Upper lobe of left lung (tissue), 6 donors: ENCODE measurements at regions not wholly inside any gene's neighbourhood (a gene's known extent, or its start where the extent isn't known, plus 50 kb on each side); places are given as distances from the start of the nearest gene placed in this dataset.

ENCODE experiments used
- ATAC-seq, 2 donors: fragments of 200-7000 bp; cut with Tn5 transposase; one replicate each; pipeline ENCODE4 v1.9.1; 2022; ENCODE audit warnings: mild to moderate bottlenecking in 2 of 2, moderate library complexity in 2 of 2; ENCODE audit not compliant: low FRiP score in 2 of 2
- DNase-seq, 2 donors: peaks; one replicate each; pipeline ENCODE4 v3.0.0-alpha.2; 2019 to 2020
- H3K27ac ChIP-seq, 4 donors: fragments of 200-600 bp; sonication (generic); one replicate each; pipeline ENCODE4 v1.5.1; 2016 to 2019
- H3K27me3 ChIP-seq, 4 donors: fragments of 200-600 bp; sonication (generic); one replicate each; pipeline ENCODE4 v1.5.1; 2017 to 2019
- H3K36me3 ChIP-seq, 4 donors: fragments of 200-600 bp; sonication (generic); one replicate each; pipeline ENCODE4 v1.5.1; 2016 to 2019
- H3K4me1 ChIP-seq, 4 donors: fragments of 200-600 bp; sonication (generic); one replicate each; pipeline ENCODE4 v1.5.1; 2018 to 2019
- H3K4me3 ChIP-seq, 4 donors: fragments of 200-600 bp; sonication (generic); one replicate each; pipeline ENCODE4 v1.5.1; 2017 to 2019; ENCODE audit warnings: mild to moderate bottlenecking in 2 of 4, moderate library complexity in 1 of 4
- H3K9me3 ChIP-seq, 4 donors: fragments of 200-600 bp; sonication (generic); one replicate each; pipeline ENCODE4 v1.5.1; 2018 to 2019
- CTCF ChIP-seq, 6 experiments: fragments of 450-650 bp in 4 of 6; fragments of 200-600 bp in 2 of 6; sonication (generic) in 2 of 6; IDR thresholded peaks; one replicate each; pipeline ENCODE4 v1.5.1; 2016 to 2019; ENCODE audit warnings: antibody characterized with exemption in 6 of 6
- EP300 ChIP-seq, 4 donors: sonication (generic); formaldehyde crosslinking; IDR thresholded peaks; one replicate each; pipeline ENCODE4 v1.5.1; 2017; ENCODE audit warnings: antibody characterized with exemption in 4 of 4, control low read depth in 2 of 4
- POLR2A ChIP-seq, 4 donors: fragments of 450-650 bp; IDR thresholded peaks; one replicate each; pipeline ENCODE4 v1.5.1; 2016 to 2017; ENCODE audit warnings: antibody characterized with exemption in 4 of 4, mild to moderate bottlenecking in 2 of 4
- POLR2AphosphoS5 ChIP-seq, 2 donors: sonication (generic); formaldehyde crosslinking; IDR thresholded peaks; one replicate each; pipeline ENCODE4 v1.5.1; 2017; ENCODE audit warnings: antibody characterized with exemption in 2 of 2
- WGBS, 2 donors: methylation state at CpG; one replicate each; pipeline ENCODE4 v1.1.5; 2017 to 2018; 5-methylcytosine and 5-hydroxymethylcytosine counted together
- donor health status: DM: no; HTN: no; CAD: no; lungs with moderate emphysema.
- donor health status: DM: no; HTN: yes; CAD: no; lungs with severe emphysema.

GRCh38 chr20:52731093-52731492 is 241.1 kb upstream of the TSHZ2 start:
- Histone ChIP-seq H3K27ac (no peak overlapping the region), H3K36me3 (no peaks in the 10 kb centered on the region), H3K9me3 (no peaks in the 10 kb centered on the region), H3K27me3 (no peaks in the 10 kb centered on the region), H3K4me3 (no peak overlapping the region), H3K4me1 (no peaks in the 10 kb centered on the region)
- TF ChIP-seq EP300 (IDR thresholded peaks at IDR 0.05) (no peak), CTCF (IDR thresholded peaks at IDR 0.05) (no peak), POLR2AphosphoS5 (IDR thresholded peaks at IDR 0.05) (no peak), POLR2A (IDR thresholded peaks at IDR 0.05) (no peak)
- DNase-seq (no peak), ATAC-seq (no peak)
- WGBS, 2 donors, result 33 to 42% methylated on average over 3 of the region's 3 CpGs

- 94% methylated on average over 22 to 24 of the region's 24 CpGs for WGBS, 2 donors
Observed at GRCh38 chr20:52727740-52728456, 244.3 kb upstream of the TSHZ2 start.

GRCh38 chr20:52724541-52724940 is 247.6 kb upstream of the TSHZ2 start:
- DNase-seq (no peak), ATAC-seq (no peak)
- WGBS, 2 donors, result 38 to 44% methylated on average over 8 of the region's 8 CpGs
- no peaks in the 10 kb centered on the region for H3K4me1 ChIP-seq
- TF ChIP-seq CTCF (IDR thresholded peaks at IDR 0.05) (no peak), EP300 (IDR thresholded peaks at IDR 0.05) (no peak), POLR2A (IDR thresholded peaks at IDR 0.05) (no peak), POLR2AphosphoS5 (IDR thresholded peaks at IDR 0.05) (no peak)
- H3K36me3 ChIP-seq, result no peaks in the 10 kb centered on the region
- H3K9me3 ChIP-seq, result no peaks in the 10 kb centered on the region
- H3K27ac ChIP-seq, result no peak overlapping the region
- no peak overlapping the region for H3K4me3 ChIP-seq
- H3K27me3 ChIP-seq, result no peaks in the 10 kb centered on the region

More at GRCh38 chr20:52727740-52728456, 244.3 kb upstream of the TSHZ2 start:
- no peak overlapping the region for H3K4me3 ChIP-seq
- no peak overlapping the region for H3K27ac ChIP-seq
- TF ChIP-seq POLR2A (IDR thresholded peaks at IDR 0.05) (no peak), POLR2AphosphoS5 (IDR thresholded peaks at IDR 0.05) (no peak), EP300 (IDR thresholded peaks at IDR 0.05) (no peak), CTCF (IDR thresholded peaks at IDR 0.05) (no peak)
- no peak for ATAC-seq
- no peaks in the 10 kb centered on the region for H3K36me3 ChIP-seq
- DNase-seq, result peak in 1 of 2 donors; percentile 48
- H3K27me3 ChIP-seq, result no peaks in the 10 kb centered on the region
- H3K9me3 ChIP-seq, result no peaks in the 10 kb centered on the region
- H3K4me1 ChIP-seq, result no peaks in the 10 kb centered on the region

GRCh38 chr20:52722926-52723688 is 249.1 kb upstream of the TSHZ2 start:
- DNase-seq (no peak), ATAC-seq (no peak)
- WGBS, 2 donors, result 65 to 76% methylated on average over 4 of the region's 4 CpGs
- H3K27ac ChIP-seq, result no peak overlapping the region
- H3K9me3 ChIP-seq, result no peaks in the 10 kb centered on the region
- TF ChIP-seq CTCF (IDR thresholded peaks at IDR 0.05) (no peak), EP300 (IDR thresholded peaks at IDR 0.05) (no peak), POLR2A (IDR thresholded peaks at IDR 0.05) (no peak), POLR2AphosphoS5 (IDR thresholded peaks at IDR 0.05) (no peak)
- H3K36me3 ChIP-seq, result no peaks in the 10 kb centered on the region
- H3K4me1 ChIP-seq, result no peaks in the 10 kb centered on the region
- H3K4me3 ChIP-seq, result no peak overlapping the region
- no peaks in the 10 kb centered on the region for H3K27me3 ChIP-seq
